HG03196 (cell line): ENCODE measurements at regions not wholly inside any gene's neighbourhood (a gene's known extent, or its start where the extent isn't known, plus 50 kb on each side); places are given as distances from the start of the nearest gene placed in this dataset.
"Not testable (repeated sequence)": the region's sequence is repeated elsewhere in the genome, so short reads cannot be mapped to it uniquely, and the experiment has no call there.

Experiments
- ATAC-seq: cut with Tn5 transposase; IDR thresholded peaks from one replicate; pipeline ENCODE4 v1.9.1; 2021; ENCODE audit not compliant: unreplicated experiment

DNA sequence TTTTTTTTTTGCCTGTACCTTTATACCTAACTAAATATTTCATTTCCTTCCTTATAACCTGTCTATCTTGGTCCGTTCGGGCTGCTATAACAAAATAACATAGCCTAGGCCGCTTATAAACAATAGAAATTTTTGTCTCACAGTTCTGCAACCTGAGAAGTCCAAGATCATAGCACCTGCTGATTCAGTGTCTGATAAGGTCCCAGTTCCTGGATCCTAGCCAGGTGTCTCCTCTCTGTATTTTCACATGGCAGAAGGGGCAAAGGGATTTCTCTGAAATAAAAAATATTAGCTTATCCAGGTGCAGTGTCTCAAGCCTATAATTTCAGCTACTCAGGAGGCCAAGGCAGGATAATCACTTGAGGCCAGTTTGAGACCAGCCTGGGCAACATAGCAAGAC, 1046.6 kb upstream of the USP15 start:
- ATAC-seq = no peak

DNA sequence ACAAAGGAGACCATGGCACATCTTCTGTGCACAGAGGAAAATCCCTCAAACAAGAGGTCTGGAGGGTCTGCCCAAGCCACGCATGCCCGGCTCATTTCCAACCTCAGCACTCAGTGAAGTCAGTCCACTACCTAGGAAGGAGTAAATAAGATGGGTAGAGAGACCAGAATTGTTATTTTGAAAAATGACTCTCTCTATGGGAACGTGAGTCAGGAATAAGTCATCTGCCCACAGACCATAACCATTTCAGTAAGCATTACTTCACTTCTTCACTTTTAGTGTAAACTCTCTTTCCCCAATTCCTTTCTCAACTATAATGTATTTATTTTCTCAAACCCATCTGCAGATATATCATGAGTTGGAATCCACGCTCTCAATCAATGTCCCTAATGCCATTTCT, 1039.9 kb upstream of the USP15 start:
- no peak for ATAC-seq

DNA sequence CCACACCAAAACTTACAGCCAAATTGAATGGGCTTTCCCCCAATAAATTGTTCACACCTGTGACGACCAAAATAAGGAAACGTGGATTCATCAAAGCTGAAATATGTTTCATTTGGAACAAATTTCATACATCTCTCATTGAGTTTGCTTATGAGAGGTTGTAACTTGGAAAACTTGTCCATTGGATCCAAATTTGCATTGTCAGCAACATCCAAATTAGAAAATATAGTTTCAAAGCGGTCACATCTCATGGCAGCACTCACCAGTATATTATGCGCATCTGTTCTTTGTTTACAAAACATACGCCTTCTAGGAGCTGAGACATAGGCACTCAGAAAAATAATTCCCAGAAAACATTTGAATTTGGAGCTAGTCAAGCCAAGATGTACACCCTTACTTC, 1028.2 kb upstream of the USP15 start:
- no peak for ATAC-seq

DNA sequence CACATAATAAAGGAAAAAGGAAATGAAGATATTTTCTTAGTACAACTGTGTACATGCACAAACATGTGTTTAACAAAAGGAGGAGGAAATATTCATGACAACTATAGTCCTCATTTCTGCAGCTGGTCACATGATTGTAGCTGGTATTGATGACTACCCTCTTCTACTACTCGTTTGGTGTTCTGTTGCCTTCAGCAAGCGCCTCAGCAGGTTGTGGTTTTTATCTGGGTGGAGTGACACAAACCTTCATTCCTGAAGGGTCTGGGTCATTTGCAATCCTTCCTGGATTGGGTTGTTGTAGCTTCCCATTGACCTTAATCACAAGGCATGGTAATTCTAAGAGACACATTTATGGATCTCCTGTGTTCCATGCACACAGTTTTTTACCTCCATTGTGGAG, 1009.9 kb upstream of the USP15 start:
- ATAC-seq = no peak

DNA sequence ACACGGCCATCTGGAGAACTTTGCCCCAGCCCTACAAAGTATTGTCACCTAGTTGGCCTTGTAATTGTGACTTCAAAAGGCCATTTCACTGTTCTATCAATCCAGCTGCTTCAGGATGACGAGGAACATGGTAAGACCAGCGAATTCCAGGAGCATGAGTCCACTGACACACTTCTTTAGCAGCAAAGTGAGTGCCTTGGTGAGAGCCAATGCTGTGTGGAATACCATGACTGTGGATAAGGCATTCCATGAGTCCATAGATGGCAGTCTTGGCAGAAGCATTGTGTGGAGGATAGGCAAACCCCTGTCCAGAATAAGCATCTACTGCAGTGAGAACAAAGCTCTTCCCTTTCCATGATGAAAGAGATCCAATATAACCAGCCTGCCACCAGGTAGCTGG, 1009.1 kb upstream of the USP15 start:
- ATAC-seq = no peak

DNA sequence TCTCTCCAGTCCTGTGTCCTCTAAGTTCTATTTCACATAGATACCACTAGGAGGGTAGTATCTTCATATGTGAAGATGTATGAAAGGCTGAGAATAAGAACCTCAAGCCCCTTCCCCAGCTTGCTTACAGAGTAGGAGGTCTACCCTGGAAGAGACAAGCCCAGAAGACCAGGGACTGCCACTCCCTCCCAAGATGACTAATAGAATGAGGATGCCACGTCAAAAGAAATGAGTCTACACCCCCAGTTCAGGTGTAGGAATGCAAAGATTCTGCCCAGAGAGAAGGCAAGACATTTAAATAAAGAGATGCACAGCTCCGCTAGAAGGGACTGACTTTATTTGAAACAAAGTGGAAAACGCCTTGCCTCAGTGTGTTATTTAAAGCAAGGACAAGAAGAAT, 1006.0 kb upstream of the USP15 start:
- no peak for ATAC-seq

DNA sequence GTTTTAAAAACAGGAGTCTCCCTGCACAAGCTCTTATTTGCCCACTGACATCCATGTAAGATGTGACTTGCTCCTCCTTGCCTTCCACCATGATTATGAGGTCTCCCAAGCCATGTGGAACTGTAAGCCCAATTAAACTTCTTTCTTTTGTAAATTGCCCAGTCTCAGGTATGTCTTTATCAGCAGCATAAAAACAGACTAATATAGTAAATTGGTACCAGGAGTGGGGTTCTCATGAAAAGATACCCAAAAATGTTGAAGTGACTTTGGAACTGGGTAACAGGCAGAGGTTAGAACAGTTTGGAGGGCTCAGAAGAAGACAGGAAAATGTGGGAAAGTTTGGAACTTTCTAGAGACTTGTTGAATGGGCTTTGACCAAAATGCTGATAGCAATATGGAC, 995.9 kb upstream of the USP15 start:
- ATAC-seq = not testable (repeated sequence)

DNA sequence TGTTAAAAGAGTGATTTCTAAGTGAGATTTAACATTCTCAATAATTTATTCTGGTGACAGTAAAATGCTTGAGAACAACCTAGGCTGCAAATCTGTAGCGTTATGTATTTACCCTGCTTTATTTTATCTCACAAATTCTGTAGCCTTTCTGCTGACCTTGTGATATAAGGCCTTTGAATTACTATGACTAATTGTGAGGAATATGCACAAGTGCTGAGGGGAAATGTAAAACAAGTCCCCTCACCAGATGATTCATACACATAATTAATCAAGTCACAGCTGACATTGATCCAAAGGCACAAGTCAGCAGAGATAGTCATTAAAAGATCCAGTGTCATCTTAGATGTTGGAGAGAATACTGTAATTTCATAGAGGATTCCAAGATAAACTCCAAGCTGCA, 992.7 kb upstream of the USP15 start:
- ATAC-seq = no peak

DNA sequence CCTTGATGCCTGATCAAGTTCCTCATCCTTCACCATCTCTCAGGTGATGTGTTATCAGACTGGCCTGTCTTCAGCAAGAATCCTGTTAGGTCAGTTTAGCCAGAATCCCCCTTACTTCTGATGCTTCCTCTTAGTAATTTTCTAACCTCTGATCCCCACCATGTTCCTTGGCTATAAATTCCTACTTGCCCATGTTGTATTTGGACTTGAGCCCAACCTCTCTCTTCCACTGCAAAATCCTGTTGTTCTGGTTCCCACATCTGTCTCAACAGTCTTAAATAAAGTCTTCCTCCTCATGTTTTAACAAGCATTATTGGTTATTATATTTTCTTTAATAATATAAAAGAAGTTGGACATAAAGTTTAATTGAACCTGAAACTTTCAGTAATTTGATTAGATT, 987.8 kb upstream of the USP15 start:
- no peak for ATAC-seq

DNA sequence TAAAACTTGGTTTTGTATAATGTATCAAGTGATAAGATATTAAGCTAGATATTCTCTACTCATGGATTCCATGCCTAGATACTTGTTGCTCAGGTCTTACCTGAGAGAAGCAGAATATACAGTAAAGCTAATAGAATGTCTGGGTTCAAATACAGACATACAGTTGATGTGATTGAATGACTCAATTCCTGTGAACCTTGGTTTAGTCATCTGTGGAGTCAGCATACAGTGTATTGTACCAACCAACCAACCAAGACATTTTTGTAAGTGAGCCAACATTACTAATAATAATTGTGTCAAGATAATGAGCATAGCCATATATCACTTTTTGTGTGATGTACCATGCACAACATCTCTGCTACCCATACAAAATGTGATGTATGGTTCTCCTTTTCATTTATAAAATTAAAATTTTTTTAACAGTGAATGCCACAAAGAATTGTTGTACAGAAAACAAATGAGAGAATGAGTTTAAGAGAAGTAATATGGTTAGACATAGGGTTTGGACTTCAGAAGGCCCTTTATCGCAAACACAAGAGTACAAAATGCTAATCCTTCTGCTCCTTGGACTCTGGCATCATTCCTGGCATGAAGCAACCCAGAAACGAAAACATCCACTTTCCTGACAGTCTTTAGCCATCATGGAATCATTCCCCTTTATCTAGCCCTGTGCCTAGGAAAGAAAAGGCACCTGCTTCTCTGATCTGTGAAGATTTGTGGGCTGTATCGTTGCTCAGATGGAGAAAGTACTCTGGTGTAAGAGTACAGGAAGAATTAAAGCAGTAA, 977.2 kb upstream of the USP15 start:
- no peak for ATAC-seq

DNA sequence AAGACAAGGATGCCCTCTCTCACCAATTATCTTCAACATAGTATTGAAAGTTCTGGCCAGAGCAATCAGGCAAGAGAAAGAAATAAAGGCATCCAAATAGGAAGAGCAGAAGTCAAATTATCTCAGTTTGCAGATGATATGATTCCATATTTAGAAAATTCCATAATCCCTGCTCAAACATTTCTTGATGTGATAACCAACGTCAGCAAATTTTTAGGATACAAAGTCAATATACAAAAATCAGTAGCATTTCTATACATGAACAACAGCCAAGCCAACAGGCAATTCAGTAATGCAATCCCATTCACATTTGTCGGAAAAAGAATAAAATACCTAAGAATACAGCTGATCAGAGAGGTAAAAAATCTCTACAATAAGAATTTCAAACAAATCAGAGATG, 969.7 kb upstream of the USP15 start:
- ATAC-seq = no peak

DNA sequence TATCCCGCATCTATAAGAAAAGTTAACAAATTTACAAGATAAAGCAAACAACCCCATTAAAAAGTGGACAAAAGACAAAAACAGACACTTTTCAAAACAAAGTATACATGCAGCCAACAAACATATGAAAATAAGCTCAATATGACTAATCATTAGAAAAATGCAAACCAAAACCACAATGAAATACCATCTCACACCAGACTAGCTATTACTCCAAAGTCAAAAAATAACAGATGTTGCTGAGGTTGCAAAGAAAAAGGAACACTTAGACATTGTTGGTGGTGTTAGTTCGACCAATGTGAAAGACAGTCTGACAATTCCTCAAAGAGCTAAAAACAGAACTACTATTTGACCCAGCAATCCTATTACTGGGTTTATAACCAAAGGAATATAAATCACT, 968.6 kb upstream of the USP15 start:
- no peak for ATAC-seq

DNA sequence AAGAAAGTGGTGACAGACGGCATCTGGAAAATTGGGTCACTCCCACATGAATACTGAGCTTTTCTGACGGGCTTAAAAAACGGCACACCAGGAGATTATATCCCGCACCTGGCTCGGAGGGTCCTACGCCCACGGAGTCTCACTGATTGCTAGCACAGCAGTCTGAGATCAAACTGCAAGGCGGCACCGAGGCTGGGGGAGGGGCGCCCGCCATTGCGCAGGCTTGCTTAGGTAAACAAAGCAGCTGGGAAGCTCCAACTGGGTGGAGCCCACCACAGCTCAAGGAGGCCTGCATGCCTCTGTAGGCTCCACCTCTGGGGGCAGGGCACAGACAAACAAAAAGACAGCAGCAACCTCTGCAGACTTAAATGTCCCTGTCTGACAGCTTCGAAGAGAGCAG, 966.2 kb upstream of the USP15 start:
- not testable (repeated sequence) for ATAC-seq

DNA sequence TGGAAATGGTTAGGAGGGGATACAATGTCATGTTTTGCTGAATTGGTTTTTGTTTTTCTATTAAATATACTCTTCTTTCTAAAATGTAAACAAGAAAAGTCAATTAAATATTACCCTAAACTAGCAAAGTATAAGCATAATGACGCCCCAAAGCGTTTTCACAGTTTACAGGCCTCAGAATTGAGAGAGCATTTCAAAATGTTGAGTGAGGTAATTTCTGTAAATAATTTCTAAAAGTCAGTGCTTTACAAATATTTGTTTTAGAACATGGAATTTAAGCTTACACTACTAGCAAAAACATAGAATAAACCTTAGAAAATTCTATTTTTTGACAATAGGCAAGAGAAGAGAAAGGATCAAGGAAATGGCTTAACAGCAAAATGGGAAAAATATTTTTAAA, 958.4 kb upstream of the USP15 start:
- no peak for ATAC-seq

DNA sequence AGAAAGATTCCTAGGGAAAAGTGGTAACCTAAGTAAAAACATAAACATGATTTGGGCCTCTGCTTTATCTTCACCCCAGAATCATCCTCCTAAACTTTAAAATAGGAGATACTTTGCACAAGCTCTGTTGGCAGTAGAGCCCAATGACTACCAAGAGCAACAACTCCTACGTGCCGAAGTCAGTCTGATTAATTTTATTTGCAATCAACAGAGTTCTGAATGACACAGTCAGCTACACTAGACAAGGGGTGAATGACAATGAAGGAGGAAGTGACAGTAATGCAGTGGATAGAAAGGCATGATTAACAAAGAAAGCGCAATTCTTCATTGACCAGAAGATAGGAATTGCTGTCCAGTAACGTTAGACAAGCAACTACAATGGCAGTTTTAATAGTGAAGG, 957.9 kb upstream of the USP15 start:
- no peak for ATAC-seq

DNA sequence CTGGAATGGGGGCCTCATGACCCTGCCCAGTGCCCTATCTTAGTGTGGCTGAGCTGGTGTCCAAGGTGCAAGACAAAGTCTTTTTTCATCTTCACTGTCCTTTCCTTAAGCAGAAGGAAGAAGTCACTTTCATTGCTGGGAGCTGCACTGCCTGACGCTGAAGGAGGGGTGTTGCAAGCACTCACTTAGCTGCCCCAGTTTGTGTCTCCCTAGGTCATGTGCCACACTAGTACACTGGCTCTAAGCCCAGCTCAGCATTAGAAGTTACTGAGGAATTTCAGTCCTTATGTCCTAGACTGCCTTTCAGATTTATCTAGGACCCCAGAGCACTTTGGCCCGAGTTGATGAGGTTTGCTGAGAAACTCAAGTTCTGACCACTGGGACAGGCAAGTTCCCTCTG, 952.0 kb upstream of the USP15 start:
- ATAC-seq = no peak

DNA sequence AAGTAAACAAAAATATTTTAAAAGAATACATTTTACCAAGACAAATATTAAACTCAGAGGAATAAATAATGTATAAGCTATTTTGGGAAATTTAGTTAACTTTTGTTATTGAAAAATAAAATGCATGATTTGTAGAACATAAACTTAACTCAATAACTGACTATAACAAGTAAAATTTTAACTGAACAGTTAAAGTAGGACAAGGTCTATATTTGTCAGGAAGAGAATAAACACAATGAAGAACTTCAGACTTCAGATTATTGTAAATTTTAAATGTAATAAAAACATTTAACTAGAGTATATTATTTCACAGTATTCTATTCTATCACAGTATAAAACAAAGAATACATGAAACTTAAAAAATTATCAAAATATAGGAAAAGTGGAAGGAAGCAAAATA, 948.8 kb upstream of the USP15 start:
- ATAC-seq = no peak

DNA sequence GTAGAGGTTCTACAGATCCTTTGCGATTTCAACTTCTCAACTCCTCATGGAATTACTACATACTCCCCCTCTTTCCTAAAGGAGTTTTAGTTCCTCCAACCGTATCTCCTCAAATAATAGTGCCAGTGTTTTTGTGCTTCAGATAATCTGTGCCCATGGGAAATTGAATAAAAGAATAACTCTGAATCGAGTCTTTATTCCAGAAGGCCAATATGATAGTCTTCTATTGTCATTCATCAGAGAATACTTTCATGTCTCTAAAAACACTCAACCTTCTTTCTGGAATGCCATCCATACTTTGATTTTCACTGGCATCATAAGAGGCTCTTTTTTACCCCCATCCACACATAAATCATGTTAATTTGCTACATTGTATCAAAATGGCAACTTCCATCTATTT, 911.3 kb upstream of the USP15 start:
- ATAC-seq = no peak

DNA sequence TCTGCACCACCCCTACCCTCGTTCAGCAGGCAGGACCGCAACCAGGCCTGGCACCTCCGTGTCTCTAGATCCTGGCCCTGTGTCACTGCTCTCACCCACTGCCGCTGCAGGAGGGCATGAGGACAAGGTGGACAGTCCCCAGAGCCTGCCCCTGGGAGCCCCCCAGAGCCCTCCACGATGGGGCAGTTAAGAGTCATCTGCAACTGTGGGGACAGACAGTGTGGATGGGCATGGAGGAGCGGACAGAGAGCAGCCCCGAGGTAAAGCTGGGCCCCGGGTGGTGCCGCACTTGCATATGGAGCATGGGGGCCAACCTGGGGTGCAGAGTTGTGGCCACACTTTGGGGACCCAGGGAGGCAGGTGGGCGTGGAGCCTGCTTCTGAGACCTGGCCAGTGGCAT, 905.1 kb upstream of the USP15 start:
- ATAC-seq = no peak

DNA sequence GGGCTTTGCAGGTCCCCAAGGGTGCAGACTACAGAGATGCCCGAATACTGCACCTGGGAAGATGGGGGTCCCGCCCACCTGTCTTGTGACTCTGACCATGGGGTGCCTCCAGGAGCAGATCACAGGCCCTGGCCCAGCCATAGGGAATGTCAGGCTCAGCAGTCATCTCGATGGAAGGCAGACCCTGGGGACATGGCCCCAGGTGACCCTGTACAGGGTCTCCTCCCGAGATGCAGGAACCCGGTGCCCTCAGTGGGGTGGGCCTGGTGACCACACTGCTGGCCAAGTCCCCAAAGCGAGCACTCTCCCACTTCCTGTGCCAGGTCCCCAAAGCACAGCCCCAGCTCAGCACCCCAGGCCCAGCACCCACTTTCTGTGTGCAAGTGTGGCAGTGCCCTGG, 903.7 kb upstream of the USP15 start:
- ATAC-seq = no peak

DNA sequence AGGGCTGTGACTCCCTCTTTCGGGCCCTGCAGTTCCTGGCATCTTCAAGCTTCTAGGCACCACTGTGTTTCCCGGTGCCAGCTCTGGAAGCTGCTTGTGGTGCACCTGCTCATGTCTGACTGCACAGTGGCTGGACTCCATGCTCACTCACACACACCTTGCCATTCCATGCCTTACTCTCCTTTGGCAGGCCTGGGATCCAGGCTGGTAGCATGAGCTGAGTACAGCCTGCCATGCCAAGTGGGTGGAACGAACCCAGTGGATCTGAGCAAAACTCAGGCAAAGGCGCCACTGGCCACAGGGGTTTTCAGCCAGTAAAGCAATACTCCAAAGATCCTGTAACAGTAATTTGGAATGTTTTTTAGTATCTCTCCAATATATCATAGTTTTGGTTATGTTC, 902.7 kb upstream of the USP15 start:
- ATAC-seq = no peak

DNA sequence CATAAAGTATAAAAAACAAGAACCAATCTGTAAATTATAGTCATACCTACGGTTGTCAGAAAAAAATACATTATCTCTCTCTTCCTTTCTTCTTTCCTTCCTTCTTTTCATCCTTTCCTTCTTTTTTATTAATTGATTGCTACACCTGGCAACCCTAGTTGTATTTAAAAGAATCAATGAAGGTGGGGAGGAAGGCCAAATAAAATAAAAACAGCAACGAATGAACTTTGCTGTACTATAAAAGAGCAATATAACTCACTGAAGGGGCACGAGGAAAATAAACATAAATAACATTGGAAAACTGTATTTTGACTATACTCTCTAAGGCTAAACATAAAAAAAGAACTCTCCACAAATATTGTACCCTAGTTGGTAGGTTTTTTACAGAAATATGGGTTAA, 898.2 kb upstream of the USP15 start:
- ATAC-seq = no peak

DNA sequence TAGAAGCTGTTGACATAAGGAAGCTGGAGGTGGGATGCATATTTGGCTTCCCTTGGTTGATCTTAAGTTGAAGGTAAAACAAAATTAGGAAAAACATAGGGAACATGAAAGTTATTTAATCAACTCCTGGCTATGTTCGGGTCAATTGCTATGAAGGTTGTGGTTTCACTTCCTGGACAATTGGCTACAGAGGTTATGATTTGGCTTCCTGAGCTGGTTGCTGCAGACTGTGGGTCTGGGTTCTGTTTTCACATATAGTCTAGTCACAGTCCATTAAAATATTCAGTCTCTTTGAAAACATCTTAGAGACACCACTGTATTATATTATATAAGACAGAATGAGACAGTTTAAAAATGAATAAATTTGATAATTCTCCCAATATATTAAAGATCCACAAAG, 895.2 kb upstream of the USP15 start:
- no peak for ATAC-seq
